NCI-H2081 treated with DMSO at 0.1 percent for 48 hours (cell line): ENCODE measurements at regions not wholly inside any gene's neighbourhood (a gene's known extent, or its start where the extent isn't known, plus 50 kb on each side); places are given as distances from the start of the nearest gene placed in this dataset.
"Not testable (repeated sequence)": the region's sequence is repeated elsewhere in the genome, so short reads cannot be mapped to it uniquely, and the experiment has no call there.

ENCODE experiments used
- DNase-seq: peaks from one replicate; lab custom pipeline; 2025; lab: John Stamatoyannopoulos, UW

GRCh38 chr3:87491843-87492242 lies 215.5 kb upstream of the POU1F1 start:
- DNase-seq: no peak

GRCh38 chr3:87489892-87490291 lies 213.5 kb upstream of the POU1F1 start:
- DNase-seq: no peak

GRCh38 chr3:87488765-87489164 lies 212.4 kb upstream of the POU1F1 start:
- DNase-seq: no peak

- not testable (repeated sequence) for DNase-seq
These were observed 210.3 kb upstream of the POU1F1 start for GRCh38 chr3:87486635-87487034.

- DNase-seq: no peak
These were observed 209.7 kb upstream of the POU1F1 start for GRCh38 chr3:87486115-87486514.

- DNase-seq: no peak
These were observed 202.3 kb upstream of the POU1F1 start for GRCh38 chr3:87478716-87479115.

GRCh38 chr3:87473944-87474343 lies 197.6 kb upstream of the POU1F1 start:
- no peak for DNase-seq

- no peak for DNase-seq
These were observed 192.6 kb upstream of the POU1F1 start for GRCh38 chr3:87468938-87469337.

GRCh38 chr3:87468235-87468634 lies 191.9 kb upstream of the POU1F1 start:
- no peak for DNase-seq

GRCh38 chr3:87462228-87462627 lies 185.8 kb upstream of the POU1F1 start:
- no peak for DNase-seq

GRCh38 chr3:87461443-87461842 lies 185.1 kb upstream of the POU1F1 start:
- DNase-seq: no peak

- DNase-seq: no peak
These were observed 184.7 kb upstream of the POU1F1 start for GRCh38 chr3:87461036-87461435.

GRCh38 chr3:87448558-87448957 lies 172.2 kb upstream of the POU1F1 start:
- no peak for DNase-seq

- no peak for DNase-seq
These were observed 170.5 kb upstream of the POU1F1 start for GRCh38 chr3:87446849-87447387.

- DNase-seq: no peak
These were observed 166.1 kb upstream of the POU1F1 start for GRCh38 chr3:87442470-87442869.

- no peak for DNase-seq
These were observed 161.4 kb upstream of the POU1F1 start for GRCh38 chr3:87437765-87438164.

- no peak for DNase-seq
These were observed 160.6 kb upstream of the POU1F1 start for GRCh38 chr3:87436781-87437543.

- DNase-seq: no peak
These were observed 159.7 kb upstream of the POU1F1 start for GRCh38 chr3:87435926-87436620.

- DNase-seq: not testable (repeated sequence)
These were observed 157.1 kb upstream of the POU1F1 start for GRCh38 chr3:87433445-87433844.

- DNase-seq: no peak
These were observed 150.5 kb upstream of the POU1F1 start for GRCh38 chr3:87426918-87427317.

- DNase-seq: no peak
These were observed 148.7 kb upstream of the POU1F1 start for GRCh38 chr3:87425056-87425455.

- DNase-seq: no peak
These were observed 147.0 kb upstream of the POU1F1 start for GRCh38 chr3:87423336-87423735.

- DNase-seq: no peak
These were observed 145.9 kb upstream of the POU1F1 start for GRCh38 chr3:87422333-87422732.
